Neural cell (in vitro differentiated cells): ENCODE measurements at regions not wholly inside any gene's neighbourhood (a gene's known extent, or its start where the extent isn't known, plus 50 kb on each side); places are given as distances from the start of the nearest gene placed in this dataset.

ENCODE experiments used
- H2AFZ ChIP-seq: fragments of 200-600, 300-800 bp; sonication (generic), shearing (Covaris generic); 2 replicates; pipeline ENCODE4 v1.6.0; 2014; ENCODE audit warnings: low read depth, mild to moderate bottlenecking, antibody characterized with exemption, low read length, moderate library complexity
- H3F3A ChIP-seq: fragments of 200-600 bp; shearing (Covaris generic); 2 replicates; pipeline ENCODE4 v1.6.1; 2016; ENCODE audit warnings: mild to moderate bottlenecking, moderate library complexity, mixed read lengths, antibody characterized with exemption, low read length; ENCODE audit not compliant: insufficient read depth, poor library complexity, severe bottlenecking
- H3K27ac ChIP-seq: fragments of 200-600, 300-800 bp; sonication (generic), shearing (Covaris generic); 2 replicates; pipeline ENCODE4 v1.5.1; 2014; ENCODE audit warnings: mild to moderate bottlenecking, low read length, moderate library complexity
- H3K27me3 ChIP-seq: fragments of 300-800, 200-600 bp; sonication (generic), shearing (Covaris generic); 2 replicates; pipeline ENCODE4 v1.6.0; 2014; ENCODE audit warnings: mild to moderate bottlenecking, low read depth, low read length, moderate library complexity; ENCODE audit not compliant: insufficient read depth
- H3K36me3 ChIP-seq: fragments of 300-800, 200-600 bp; sonication (generic), shearing (Covaris generic); 2 replicates; pipeline ENCODE4 v1.5.1; 2014; ENCODE audit warnings: mild to moderate bottlenecking, antibody characterized with exemption, low read length, moderate library complexity; ENCODE audit not compliant: insufficient read depth
- H3K4me2 ChIP-seq: fragments of 300-800, 200-600 bp; sonication (generic), shearing (Covaris generic); 2 replicates; pipeline ENCODE4 v1.6.0; 2014; ENCODE audit warnings: mild to moderate bottlenecking, low read length
- H3K4me3 ChIP-seq: fragments of 300-800, 200-600 bp; sonication (generic), shearing (Covaris generic); 2 replicates; pipeline ENCODE4 v1.5.1; 2014; ENCODE audit warnings: mild to moderate bottlenecking, low read length, moderate library complexity
- H3K79me2 ChIP-seq: fragments of 200-600 bp; shearing (Covaris generic); replicated peaks from 2 replicates; pipeline ENCODE4 v1.6.0; 2014; ENCODE audit warnings: mild to moderate bottlenecking, low read length, moderate library complexity; ENCODE audit not compliant: insufficient read depth
- H3K9ac ChIP-seq: fragments of 300-800, 200-600 bp; sonication (generic), shearing (Covaris generic); 2 replicates; pipeline ENCODE4 v1.6.1; 2016; ENCODE audit warnings: mild to moderate bottlenecking, low read length, mixed read lengths
- H3K9me2 ChIP-seq: fragments of 200-600 bp; shearing (Covaris generic); 2 replicates; pipeline ENCODE4 v1.6.1; 2016; ENCODE audit warnings: mild to moderate bottlenecking, low read length, mixed read lengths; ENCODE audit not compliant: insufficient read depth
- H3K9me3 ChIP-seq: fragments of 200-600, 300-800 bp; sonication (generic), shearing (Covaris generic); 2 replicates; pipeline ENCODE4 v1.6.1; 2016; ENCODE audit warnings: mild to moderate bottlenecking, mixed run types, low read length, moderate library complexity, mixed read lengths
- H4K20me1 ChIP-seq: fragments of 200-600 bp; shearing (Covaris generic); 2 replicates; pipeline ENCODE4 v1.6.1; 2016; ENCODE audit warnings: mild to moderate bottlenecking, mixed run types; ENCODE audit not compliant: insufficient read depth
- CTCF ChIP-seq: fragments of 450-650 bp; IDR thresholded peaks from 2 replicates; pipeline ENCODE4 v1.5.1; 2014; ENCODE audit warnings: antibody characterized with exemption, mild to moderate bottlenecking, moderate library complexity; ENCODE audit not compliant: poor library complexity, severe bottlenecking
- EP300 ChIP-seq: fragments of 450-650 bp; conservative IDR thresholded peaks from 2 replicates; pipeline ENCODE4 v1.6.1; 2014; ENCODE audit warnings: antibody characterized with exemption, mild to moderate bottlenecking, moderate library complexity; ENCODE audit not compliant: poor library complexity, severe bottlenecking
- EZH2 ChIP-seq: fragments of 200-600, 300-800 bp; shearing (Covaris generic), sonication (generic); IDR thresholded peaks from 2 replicates; pipeline ENCODE4 v1.6.1; 2014; ENCODE audit warnings: antibody characterized with exemption, low read length, borderline replicate concordance, mild to moderate bottlenecking; ENCODE audit not compliant: insufficient read depth, poor library complexity, severe bottlenecking
- MXI1 ChIP-seq: fragments of 450-650 bp; conservative IDR thresholded peaks from 2 replicates; pipeline ENCODE4 v1.6.1; 2014; ENCODE audit warnings: antibody characterized with exemption, mild to moderate bottlenecking; ENCODE audit not compliant: poor library complexity, severe bottlenecking
- RAD21 ChIP-seq: fragments of 450-650 bp; conservative IDR thresholded peaks from 2 replicates; pipeline ENCODE4 v1.6.1; 2014; ENCODE audit warnings: antibody characterized with exemption, mild to moderate bottlenecking, moderate library complexity
- REST ChIP-seq: IDR thresholded peaks from 2 replicates; pipeline ENCODE4 v1.6.1; 2012; ENCODE audit warnings: borderline replicate concordance
- SMC3 ChIP-seq: fragments of 450-650 bp; conservative IDR thresholded peaks from 2 replicates; pipeline ENCODE4 v1.6.1; 2014; ENCODE audit warnings: antibody characterized with exemption, mild to moderate bottlenecking, moderate library complexity; ENCODE audit not compliant: poor library complexity

GRCh38 chr11:81966340-81966739, 767.3 kb downstream of the FAM181B start:
- TF ChIP-seq CTCF = no peak
- no peak for TF ChIP-seq REST
- Histone ChIP-seq H3K79me2 (no peaks in the 10 kb centered on the region), H4K20me1 (no peaks in the 10 kb centered on the region), H2AFZ (no peak overlapping the region), H3K4me2 (no peak overlapping the region), H3K27me3 (no peaks in the 10 kb centered on the region), H3K9ac (no peak overlapping the region), H3K9me2 (no peaks in the 10 kb centered on the region), H3F3A (no peaks in the 10 kb centered on the region), H3K27ac (no peak overlapping the region), H3K4me3 (no peak overlapping the region), H3K9me3 (no peaks in the 10 kb centered on the region), H3K36me3 (no peaks in the 10 kb centered on the region)

DNA sequence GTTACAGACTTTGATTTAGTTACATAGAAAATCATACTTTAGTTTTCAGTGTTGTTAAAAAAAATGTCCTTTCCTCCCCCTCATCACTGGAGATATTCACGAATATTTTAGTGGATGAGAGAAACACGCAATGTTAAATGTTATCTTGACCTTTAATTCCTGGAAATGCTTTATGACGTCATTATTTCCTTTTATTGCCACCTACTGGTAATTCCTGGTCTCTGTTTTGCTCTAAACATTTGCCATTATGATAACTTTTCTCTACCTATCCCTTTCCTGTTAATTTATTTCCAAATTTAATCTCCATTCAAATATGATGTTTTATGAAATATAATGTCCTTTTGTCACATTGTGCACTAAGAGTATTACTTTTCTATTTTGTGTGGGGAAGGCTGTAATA, 770.6 kb downstream of the FAM181B start:
- no peak overlapping the region for H2AFZ ChIP-seq

More for the DNA sequence above, 770.6 kb downstream of the FAM181B start:
- no peaks in the 10 kb centered on the region for H4K20me1 ChIP-seq
- no peaks in the 10 kb centered on the region for H3K27me3 ChIP-seq
- no peaks in the 10 kb centered on the region for H3F3A ChIP-seq
- no peaks in the 10 kb centered on the region for H3K36me3 ChIP-seq
- no peaks in the 10 kb centered on the region for H3K9me2 ChIP-seq
- no peaks in the 10 kb centered on the region for H3K79me2 ChIP-seq
- no peak overlapping the region for H3K4me2 ChIP-seq
- peak; percentile 38 for TF ChIP-seq SMC3
- no peak for TF ChIP-seq EZH2
- TF ChIP-seq CTCF = peak; percentile 57
- no peak for TF ChIP-seq MXI1
- no peak for TF ChIP-seq EP300
- peak; percentile 55 for TF ChIP-seq RAD21
- no peaks in the 10 kb centered on the region for H3K9me3 ChIP-seq
- H3K9ac ChIP-seq = no peak overlapping the region
- H3K4me3 ChIP-seq = no peak overlapping the region
- no peak overlapping the region for H3K27ac ChIP-seq
